ENCODE measurements at regions not wholly inside any gene's neighbourhood (a gene's known extent, or its start where the extent isn't known, plus 50 kb on each side); places are given as distances from the start of the nearest gene placed in this dataset.

DNA sequence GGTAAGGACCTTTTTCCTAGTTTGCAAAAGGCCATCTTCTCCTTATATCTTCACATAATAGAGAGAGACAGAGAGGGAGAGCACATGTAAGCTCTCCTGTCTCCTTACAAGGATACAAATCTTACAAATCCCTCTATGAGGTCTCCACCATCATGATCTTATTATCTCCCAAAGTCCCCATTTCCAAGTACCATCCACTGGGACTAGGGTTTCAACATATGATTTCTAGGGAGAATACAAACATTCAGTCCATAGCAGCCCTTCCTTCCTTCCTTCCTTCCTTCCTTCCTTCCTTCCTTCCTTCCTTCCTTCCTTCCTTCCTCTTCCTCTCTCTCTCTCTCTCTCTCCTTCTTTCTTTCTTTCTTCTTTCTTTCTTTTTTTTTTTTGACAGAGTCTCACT, 1132.9 kb upstream of the WWC1 start:
- TF ChIP-seq TEAD4 (CRISPR knock-in tag; IDR thresholded peaks at IDR 0.05), result no peak
- TF ChIP-seq, protein P1, sequence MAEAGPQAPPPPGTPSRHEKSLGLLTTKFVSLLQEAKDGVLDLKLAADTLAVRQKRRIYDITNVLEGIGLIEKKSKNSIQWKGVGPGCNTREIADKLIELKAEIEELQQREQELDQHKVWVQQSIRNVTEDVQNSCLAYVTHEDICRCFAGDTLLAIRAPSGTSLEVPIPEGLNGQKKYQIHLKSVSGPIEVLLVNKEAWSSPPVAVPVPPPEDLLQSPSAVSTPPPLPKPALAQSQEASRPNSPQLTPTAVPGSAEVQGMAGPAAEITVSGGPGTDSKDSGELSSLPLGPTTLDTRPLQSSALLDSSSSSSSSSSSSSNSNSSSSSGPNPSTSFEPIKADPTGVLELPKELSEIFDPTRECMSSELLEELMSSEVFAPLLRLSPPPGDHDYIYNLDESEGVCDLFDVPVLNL (CRISPR knock-in tag; IDR thresholded peaks at IDR 0.05; ENCODE audit: borderline replicate concordance, low read depth), result no peak
- TF ChIP-seq, protein P2, sequence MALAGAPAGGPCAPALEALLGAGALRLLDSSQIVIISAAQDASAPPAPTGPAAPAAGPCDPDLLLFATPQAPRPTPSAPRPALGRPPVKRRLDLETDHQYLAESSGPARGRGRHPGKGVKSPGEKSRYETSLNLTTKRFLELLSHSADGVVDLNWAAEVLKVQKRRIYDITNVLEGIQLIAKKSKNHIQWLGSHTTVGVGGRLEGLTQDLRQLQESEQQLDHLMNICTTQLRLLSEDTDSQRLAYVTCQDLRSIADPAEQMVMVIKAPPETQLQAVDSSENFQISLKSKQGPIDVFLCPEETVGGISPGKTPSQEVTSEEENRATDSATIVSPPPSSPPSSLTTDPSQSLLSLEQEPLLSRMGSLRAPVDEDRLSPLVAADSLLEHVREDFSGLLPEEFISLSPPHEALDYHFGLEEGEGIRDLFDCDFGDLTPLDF (CRISPR knock-in tag; IDR thresholded peaks at IDR 0.05), result no peak
